GM19438 (cell line): ENCODE measurements at regions not wholly inside any gene's neighbourhood (a gene's known extent, or its start where the extent isn't known, plus 50 kb on each side); places are given as distances from the start of the nearest gene placed in this dataset.
A peak's percentile ranks its signal among the peaks of the same experiment; 100 is the strongest.
"Not testable (repeated sequence)": the region's sequence is repeated elsewhere in the genome, so short reads cannot be mapped to it uniquely, and the experiment has no call there.

Experiments
- ATAC-seq: cut with Tn5 transposase; IDR thresholded peaks from one replicate; pipeline ENCODE4 v1.9.1; 2021; ENCODE audit warnings: low read depth; ENCODE audit not compliant: unreplicated experiment

DNA sequence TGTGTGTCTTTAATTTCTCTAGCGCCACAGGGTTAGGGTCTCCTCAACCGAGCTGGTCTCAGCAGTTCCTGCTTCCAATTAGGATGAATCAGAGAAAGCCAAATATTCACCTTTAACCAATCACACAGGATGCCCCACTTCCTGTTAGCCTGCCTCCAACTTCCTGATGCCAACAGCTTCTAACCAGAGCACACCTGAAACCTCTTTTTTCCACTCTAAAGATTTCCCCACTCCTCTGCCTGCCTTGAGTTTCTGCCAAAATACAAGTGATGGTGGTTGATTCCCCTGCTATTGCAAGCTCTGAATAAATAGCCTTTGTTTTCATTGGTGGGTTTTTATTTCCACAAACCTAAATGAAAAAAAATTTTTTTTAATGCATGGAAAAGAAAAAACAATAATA, 144.7 kb upstream of the UST start:
- no peak for ATAC-seq

DNA sequence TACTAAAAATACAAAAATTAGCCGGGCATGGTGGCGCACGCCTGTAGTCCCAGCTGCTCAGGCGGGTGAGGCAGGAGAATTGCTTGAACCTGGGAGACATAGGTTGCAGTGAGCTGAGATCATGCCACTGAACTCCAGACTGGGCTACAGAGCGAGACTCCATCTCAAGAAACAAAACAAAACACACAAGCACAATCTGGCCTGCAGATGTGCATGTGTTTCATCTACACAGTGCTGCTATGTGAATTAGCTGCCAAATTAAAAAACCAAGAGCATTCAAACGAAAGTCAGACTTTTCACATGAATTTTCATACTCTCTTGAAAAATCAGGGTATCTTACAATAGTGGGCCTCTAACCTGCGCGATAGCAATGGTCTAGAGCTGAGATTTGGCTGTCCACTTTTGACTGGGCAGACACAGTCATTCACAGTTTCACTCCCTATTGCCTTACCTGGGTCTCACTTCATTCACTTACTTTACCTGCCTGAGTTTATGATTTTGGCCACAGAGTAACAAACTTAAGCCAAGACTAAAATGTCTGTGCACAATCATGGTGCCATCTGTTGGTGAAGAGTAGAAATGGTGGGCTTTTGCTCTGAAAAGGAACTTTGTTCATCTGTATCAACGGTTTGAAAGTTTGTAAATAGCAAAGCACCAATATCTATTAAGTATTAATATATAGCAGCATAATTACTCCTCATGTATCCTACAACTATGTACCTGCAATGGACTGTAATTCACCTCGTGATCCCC, 138.5 kb upstream of the UST start:
- ATAC-seq, result no peak

DNA sequence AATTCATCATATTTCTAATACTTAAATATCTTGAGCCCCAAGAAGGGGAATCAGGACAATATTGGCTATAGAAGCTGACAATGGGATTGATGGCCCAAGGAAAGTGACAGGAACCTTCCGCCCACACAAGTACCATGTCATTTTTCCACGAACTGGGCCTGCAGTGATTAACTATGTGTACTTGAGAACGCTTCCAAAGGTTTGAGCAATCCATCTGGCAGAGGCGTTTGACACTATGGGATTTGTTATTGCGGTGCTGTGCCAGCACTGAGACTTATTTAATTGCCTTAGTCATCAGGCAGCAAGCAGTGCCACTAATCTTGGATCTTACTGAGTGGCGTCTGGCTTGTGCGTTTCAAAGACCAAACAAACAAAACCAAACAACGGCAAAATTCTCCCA, 135.6 kb upstream of the UST start:
- ATAC-seq, result no peak

DNA sequence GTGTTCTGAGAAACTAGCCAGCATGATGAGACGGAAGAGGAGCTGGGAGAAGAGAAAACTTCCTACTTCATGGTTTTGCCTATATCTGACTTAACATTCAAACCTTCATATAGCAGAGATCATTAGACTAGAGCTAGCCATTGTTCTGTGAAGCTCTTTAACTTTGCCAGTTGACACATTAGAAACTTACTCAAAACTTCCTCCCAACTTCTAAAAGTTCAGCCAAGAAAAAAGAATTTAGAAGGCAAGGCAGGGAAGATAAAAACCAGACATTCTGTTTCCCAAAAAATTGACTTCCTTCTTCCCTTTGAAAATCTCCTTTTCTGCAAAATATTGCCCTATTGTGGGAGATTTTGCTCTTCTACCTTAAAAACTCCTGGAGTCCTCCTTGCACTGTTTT, 134.8 kb upstream of the UST start:
- ATAC-seq, result no peak

DNA sequence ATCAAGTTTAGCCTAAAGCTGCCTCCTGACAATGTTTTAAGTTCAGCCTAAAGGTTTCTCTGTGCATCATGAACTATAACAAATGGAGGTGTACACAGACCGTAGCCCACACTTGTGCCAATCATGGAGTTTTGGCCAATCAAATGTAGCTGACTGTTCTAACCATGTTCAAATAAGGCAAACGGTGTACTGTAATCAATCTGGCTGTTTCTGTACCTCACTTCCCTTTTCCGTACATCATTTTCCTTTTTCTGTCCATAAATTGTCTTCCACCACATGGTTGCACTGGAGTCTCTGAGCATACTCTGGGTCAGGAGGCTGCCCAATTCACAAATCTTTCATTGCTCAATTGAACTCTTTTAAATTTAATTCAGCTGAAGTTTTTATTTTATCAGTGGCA, 132.2 kb upstream of the UST start:
- ATAC-seq, result no peak

DNA sequence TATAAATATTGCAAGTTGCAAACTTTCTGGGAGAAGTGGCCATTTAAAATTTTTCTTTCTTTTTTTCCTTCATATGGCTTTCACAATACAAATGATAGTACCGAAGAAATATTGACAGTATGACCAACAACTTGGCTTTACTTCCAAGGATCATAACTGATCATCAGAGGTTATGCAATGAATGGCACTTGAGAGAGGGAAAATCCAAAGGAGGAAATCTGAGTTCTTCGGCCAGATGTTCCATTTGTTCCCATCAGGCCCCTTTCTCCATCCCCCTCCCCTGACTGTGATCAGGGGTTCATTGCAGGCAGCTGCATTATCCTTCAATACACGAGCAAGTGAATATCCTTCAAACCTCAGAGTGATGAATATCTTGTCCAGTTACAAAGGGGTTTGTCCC, 130.0 kb upstream of the UST start:
- no peak for ATAC-seq

DNA sequence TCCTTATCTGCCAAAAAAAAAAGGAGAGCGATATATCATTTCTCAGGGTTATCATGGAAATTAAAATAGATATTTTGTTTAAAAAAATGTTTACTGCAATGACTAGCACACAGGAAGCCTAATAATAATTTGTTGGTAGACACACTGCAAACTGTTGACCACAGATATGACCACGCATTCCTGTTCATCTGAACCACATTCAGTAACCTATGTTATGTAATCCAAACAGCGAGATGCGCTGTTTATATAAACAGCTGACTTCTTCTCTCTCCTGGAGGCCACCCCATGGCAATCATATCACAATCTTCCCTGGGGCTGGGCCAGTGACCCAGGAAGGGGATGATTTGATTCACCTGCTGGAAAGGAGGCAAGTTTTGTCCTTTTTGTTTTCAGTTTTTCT, 129.3 kb upstream of the UST start:
- ATAC-seq, result no peak

DNA sequence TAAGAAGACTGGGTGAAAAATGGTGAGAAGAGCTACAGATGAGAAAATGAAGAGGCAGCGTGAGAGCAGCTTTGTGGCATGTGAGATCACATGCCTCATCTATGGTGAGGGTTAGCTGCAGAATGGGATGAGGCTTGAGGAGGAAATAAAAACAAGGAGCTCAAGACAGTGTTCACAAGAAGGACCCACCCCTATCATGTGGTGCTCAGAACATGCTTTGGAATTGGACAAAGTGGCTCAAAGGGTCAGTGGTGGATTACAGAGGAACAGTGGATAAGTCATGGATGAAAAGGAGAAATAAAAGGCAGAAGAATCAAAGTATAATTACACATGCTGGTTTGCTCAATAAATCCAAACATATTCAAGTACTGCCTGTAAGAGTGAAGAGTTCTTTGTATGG, 126.9 kb upstream of the UST start:
- no peak for ATAC-seq

DNA sequence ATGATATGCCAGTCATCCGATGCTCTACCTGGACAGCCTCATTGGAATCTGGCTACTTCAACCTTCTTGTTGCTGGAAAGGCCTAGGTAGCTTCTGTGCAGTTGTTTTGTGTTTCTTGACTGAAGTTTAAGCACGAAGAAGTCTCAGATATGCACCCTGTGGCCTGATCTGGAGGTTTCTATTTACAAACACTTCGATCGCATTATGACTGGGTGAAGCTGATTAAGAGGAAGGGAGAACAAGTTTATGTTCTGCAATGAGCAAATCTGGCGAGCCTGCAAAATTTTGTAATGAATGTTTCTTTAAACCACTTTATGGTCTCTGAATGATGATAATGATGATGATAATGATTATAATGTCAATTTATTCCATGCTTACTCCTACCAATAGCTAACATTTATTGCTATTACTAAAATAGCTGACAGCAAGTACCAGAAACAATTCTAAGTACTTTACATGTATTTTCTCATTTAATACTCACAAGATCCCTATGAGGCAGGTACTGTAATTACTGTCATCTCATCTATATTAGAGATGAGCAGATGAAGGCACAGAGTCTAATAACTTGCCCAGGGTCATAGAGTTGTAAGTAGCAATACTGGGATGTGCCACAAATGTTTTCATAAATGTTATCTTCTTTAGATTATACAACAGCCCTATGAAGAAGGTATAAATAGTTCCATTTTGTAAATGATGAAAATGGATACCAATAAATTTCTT, 126.1 kb upstream of the UST start:
- ATAC-seq, result peak; percentile 63

DNA sequence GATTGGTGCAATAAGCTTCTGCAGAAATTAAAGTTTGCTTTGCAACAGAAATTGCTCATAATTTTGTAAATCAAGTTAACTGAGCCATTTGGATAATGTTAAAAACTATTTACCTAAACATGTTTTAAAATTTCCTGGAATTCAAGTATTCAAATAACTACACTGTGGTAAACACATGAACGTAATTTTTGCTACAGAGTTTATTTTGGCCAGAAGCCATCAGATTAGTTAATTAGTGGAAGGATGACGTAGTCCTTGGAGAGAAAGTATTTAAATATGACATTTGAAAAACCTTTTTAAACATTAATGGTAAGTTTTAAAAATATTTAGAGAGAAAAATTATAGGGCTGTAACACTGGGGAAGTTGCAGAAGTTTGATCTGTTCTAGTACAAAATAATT, 121.2 kb upstream of the UST start:
- ATAC-seq, result no peak

DNA sequence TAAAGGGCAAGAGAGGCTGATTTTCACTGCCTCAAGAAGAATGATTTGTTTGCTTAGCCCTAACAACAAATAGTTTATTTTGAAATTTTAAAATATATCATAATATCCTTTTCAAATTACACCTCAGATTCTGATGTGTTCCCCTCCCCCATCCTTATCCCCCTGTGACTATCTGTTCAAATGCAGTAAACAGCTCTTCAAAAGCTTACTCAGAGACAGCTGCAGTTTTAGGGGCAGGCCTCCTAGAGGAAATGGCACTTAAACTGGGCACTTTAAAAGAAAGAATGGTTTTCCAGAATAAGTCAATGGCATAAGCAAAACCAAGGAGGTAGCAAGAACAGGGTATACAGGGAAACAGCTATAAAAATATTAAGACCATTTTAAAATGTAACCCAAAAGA, 118.6 kb upstream of the UST start:
- no peak for ATAC-seq

DNA sequence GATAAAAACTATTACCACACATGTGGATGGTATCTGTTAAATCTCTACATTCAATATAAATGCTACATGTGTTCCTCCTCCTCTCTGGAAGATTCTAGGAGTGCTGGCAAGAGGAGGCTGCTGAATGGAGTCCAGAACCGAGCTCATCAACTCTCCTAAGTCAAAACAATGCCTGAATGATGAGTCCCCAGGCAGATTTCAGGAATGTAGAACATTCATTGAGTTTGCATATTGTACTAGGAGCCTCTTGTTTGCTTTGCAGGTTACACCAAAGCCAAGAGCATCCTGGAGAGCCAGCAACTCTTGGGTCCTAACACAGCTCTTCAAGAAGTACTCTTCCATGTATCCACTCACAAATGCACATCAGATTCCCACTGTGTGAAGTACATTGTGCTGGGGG, 117.6 kb upstream of the UST start:
- no peak for ATAC-seq

DNA sequence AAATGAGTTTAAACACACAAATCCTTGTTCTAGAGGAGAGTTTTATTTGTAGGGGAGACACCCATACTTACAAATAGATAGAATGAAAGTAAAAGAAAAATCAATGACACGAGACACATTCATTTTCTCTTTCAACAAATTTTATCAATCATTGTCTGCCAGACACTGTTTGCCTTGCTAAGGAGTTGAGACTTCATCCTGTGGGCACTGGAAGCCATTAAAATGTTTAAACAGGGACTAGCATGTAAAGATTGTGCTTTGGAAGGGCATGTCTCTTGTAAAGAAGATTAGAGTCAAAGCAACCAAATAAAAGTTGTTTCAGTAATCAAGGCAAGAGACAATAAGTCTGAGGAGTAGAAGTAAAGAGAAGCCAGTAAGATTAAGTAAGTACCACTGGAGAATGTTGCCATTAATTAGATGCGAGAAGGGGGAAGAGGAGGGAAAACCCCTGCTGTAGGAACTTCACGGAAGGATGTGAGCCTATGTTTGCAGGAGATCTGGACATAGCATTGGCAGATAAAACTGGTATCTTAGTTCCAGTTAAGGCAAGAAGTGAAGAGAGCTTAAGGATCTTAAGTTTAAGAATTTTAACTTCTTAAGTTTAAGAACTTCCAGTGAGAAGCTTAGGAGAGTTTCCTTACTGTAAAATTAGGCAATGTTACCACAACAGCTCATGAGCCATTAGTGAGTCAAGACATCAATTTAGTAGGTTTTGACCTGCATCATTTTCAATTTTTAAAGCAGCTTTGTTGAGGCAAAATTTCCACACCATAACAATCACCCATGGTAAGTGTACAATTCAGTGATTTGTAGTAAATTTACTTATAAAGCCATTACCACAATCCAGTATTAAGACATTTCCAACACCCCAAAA, 117.0 kb upstream of the UST start:
- ATAC-seq, result no peak

DNA sequence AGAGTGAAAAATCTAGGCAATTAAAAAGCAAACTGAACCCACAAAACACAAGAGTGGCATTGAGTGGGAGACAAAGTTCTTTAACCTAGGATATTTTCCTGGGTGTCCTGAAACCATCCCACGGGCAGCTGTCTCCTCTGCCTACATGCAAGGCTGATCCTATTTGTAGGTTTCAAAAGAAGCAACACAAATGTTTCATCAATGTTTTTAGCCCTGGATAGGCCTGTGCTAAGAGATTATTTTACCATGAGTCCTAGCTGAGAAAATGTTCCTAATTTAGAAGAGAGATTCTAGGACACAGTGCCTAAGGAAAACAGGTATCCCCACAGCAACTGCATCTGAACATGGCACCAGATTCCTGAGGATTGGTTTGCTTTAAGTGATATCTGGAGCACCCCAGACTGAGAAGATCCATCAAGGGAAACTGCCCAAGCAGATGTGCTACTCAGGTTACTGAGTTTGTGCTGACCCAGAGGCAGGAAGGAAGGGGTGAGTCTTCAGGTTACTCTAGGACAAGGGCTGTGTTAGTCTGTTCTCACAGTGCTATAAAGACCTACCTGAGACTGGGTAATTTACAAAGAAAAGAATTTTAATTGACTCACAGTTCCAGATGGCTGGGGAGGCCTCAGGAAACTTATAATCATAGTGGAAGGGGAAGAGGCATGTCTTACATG, 111.6 kb upstream of the UST start:
- no peak for ATAC-seq

DNA sequence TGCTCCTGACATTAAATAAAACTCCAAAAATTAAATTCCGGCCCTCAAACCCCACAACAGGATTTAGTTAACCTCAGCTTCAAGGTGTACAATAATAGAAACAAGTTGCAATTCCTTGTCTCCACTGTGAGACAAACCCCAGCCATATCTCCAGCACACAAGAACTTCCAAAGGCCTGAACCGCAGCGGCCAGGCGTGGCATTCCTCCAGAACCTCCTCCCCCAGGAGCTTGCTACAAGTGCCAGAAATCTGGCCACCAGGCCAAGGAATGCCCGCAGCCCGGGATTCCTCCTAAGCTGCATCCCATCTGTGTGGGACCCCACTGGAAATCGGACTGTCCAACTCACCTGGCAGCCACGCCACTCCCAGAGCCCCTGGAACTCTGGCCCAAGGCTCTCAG, 105.0 kb upstream of the UST start:
- ATAC-seq, result not testable (repeated sequence)

DNA sequence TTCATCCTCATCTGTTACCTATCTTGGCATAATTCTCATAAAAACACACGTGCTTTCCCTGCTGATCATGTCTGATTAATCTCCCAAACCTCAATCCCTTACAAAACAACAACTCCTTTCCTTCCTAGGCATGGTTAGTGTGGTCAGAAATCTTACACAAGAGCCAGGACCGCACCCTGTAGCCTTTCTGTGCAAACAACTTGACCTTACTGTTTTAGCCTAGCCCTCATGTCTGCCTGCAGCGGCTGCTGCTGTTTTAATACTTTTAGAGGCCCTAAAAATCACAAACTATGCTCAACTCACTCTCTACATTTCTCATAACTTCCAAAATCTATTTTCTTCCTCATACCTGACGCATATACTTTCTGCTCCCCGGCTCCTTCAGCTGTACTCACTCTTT, 103.6 kb upstream of the UST start:
- ATAC-seq, result not testable (repeated sequence)

DNA sequence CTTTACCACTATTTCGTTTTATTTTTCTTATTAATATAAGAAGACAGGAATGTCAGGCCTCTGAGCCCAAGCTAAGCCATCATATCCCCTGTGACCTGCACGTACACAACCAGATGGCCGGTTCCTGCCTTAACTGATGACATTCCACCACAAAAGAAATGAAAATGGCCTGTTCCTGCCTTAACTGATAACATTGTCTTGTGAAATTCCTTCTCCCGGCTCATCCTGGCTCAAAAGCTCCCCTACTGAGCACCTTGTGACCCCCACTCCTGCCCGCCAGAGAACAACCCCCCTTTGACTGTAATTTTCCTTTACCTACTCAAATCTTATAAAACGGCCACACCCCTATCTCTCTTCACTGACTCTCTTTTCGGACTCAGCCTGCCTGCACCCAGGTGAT, 101.8 kb upstream of the UST start:
- ATAC-seq, result not testable (repeated sequence)

DNA sequence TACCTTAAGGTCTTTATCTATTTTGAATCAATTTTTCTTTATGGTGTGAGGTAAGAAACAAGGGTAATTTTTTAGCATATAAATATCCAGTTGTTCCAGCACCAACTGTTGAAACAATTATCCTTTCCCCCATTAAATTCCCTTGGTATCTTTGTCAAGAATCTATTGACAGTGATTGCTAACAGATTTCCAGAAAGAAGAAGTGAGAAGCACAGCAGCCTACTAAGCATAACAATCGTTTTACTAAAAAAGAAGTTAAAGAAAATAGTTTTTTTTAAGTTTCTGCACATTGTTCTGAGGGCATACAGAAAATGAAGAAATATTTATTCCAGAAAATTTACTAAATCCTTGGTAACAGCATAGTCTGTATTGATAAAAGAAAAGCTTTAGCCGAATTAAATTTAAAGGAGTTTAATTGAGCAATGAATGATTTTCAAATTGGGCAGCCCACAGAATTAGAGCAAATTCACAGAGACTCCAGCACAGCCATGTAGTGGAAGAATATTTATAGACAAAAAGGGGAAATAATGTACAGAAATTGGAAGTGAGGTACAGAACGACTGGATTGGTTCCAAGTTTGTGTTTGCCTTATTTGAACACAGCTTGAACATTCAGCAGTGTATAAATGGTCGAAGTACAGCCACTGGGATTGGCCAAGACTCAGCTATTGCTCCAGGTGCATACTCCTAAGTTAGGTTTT, 97.9 kb upstream of the UST start:
- no peak for ATAC-seq

DNA sequence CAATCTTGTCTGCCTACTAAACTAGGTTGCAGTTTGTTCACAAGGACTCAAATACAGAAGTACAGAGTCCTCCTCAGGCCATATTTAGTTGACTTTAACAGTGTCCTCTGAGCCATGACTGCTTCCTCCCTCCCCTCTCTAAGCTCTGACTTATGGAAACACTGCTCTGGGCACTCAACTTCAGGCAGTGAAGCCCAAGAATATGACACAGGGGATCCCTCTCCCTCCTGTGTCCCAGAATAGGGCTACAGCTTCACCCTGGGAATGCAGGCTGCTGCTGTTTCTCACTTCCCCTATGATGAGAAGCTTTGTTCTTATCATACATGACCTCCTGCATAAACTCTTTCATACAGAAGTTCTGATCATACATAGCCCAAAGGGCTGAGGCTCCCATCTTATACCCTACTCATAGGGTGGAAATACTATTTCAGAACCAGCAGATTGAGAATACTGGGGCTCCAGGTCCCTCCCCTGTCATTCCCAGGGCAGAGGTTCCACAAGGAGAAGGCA, 97.3 kb upstream of the UST start:
- no peak for ATAC-seq

DNA sequence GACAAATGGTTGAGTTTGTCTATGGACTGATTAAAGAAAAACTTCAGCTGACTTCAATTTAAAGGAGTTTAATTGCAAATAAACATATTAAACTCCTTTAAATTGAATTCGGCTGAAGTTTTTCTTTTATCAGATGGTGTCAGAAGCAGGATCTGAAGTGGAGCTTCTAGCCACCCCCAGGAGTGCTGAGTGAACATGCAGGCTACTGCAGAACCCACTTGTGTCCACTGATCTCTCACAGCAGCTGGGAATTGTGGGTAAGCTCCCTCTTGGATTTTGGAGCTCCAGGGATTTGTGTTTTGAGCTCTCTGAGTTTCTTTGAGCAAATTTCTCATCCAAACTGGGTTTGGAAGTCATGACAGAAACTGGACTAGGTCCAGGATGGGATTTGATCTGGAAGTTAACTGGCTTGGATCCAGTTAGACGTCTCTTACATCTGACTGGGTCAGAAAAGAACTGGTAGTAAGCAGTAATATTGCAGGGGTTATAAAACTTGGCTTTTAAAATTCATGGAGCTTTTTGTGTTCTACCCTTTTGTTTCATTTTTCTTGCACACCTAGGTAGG, 95.8 kb upstream of the UST start:
- ATAC-seq, result no peak
